ENCODE measurements at regions not wholly inside any gene's neighbourhood (a gene's known extent, or its start where the extent isn't known, plus 50 kb on each side); places are given as distances from the start of the nearest gene placed in this dataset.

- 89% methylated on average over 1 of the region's 3 CpGs for WGBS (ENCODE audit: insufficient coverage)
- Histone ChIP-seq H3K9ac (ENCODE audit: low read length) (no peak overlapping the region), H3K79me2 (ENCODE audit: control insufficient read depth, insufficient read depth, low read length) (no peaks in the 10 kb centered on the region), H3K4me1 (ENCODE audit: control insufficient read depth in 2 of 2, insufficient read depth in 2 of 2, low read length in 2 of 2) (no peaks in the 10 kb centered on the region), H3K27ac (ENCODE audit: low read length in 2 of 2) (no peak overlapping the region), H3K9me3 (ENCODE audit: control extremely low read depth in 1 of 3, control insufficient read depth in 2 of 3, insufficient read depth in 1 of 3, low read length in 2 of 3) (peaks cover 0 to 1% (median 0%) of the 10 kb centered on the region in 3 donors), H3K4me2 (replicated peaks; ENCODE audit: low read depth, low read length, poor library complexity, severe bottlenecking) (no peak overlapping the region), H2AFZ (ENCODE audit: insufficient read depth, low read depth, low read length, poor library complexity, severe bottlenecking) (no peak overlapping the region), H3K27me3 (replicated peaks in 1 of 4; ENCODE audit: control extremely low read depth in 1 of 4, control insufficient read depth in 3 of 4, insufficient read depth in 4 of 4, low read length in 3 of 4) (no peaks in the 10 kb centered on the region), H3K36me3 (replicated peaks in 1 of 2; ENCODE audit: control extremely low read depth in 1 of 2, control insufficient read depth in 1 of 2, extremely low read depth in 1 of 2, insufficient read depth in 2 of 2, low read length in 1 of 2) (no peaks in the 10 kb centered on the region), H4K20me1 (ENCODE audit: control insufficient read depth, insufficient read depth, low read length, poor library complexity, severe bottlenecking) (no peaks in the 10 kb centered on the region), H3K4me3 (ENCODE audit: control extremely low read depth in 1 of 5, extremely low read depth in 1 of 5, insufficient read depth in 1 of 5, low read depth in 2 of 5, low read length in 4 of 5) (no peak overlapping the region)
- Mint-ChIP-seq H3K4me3 (no peak overlapping the region), H3K27me3 (no peaks in the 10 kb centered on the region), H3K9me3 (ENCODE audit: insufficient read depth) (no peaks in the 10 kb centered on the region), H3K27ac (no peak overlapping the region), H3K4me1 (no peaks in the 10 kb centered on the region)
- DNase-seq (no peak), ATAC-seq (ENCODE audit: low read depth) (no peak)
- TF ChIP-seq, protein P1, sequence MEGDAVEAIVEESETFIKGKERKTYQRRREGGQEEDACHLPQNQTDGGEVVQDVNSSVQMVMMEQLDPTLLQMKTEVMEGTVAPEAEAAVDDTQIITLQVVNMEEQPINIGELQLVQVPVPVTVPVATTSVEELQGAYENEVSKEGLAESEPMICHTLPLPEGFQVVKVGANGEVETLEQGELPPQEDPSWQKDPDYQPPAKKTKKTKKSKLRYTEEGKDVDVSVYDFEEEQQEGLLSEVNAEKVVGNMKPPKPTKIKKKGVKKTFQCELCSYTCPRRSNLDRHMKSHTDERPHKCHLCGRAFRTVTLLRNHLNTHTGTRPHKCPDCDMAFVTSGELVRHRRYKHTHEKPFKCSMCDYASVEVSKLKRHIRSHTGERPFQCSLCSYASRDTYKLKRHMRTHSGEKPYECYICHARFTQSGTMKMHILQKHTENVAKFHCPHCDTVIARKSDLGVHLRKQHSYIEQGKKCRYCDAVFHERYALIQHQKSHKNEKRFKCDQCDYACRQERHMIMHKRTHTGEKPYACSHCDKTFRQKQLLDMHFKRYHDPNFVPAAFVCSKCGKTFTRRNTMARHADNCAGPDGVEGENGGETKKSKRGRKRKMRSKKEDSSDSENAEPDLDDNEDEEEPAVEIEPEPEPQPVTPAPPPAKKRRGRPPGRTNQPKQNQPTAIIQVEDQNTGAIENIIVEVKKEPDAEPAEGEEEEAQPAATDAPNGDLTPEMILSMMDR (IDR thresholded peaks at IDR 0.05) = no peak
- no peak for TF ChIP-seq EZH2 (IDR thresholded peaks at IDR 0.05; ENCODE audit: borderline replicate concordance, insufficient read depth, low read depth, low read length, poor library complexity, severe bottlenecking)
- CTCF ChIA-PET = no interaction called here
- POLR2A ChIA-PET = no interaction called here
- intact Hi-C loops (cut with micrococcal nuclease) = no loop called here
These were observed 444.9 kb downstream of the LTN1 start for GRCh38 chr21:28547766-28548165.

DNA sequence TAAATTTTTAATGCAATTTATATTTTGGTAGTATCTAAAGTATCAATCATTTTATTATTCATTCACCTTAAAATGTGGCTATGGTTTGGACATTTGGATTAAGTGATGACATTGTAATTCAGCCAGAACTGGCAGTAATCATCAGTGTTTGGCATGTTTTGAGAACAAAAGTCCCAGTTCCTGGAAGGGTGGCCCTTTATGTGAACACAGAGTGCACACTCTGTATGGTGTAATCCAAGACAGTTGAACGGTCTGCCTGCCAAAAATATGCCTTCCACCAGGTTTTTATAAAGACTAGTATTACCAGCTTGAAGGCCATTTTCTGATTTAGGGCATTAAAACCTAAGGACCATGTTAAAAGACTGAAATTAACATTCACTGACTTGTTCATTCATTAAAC, 448.7 kb downstream of the LTN1 start:
- no CpG with 5 or more reads among the region's 1 CpG for WGBS (ENCODE audit: insufficient coverage)
- no peak overlapping the region for H3K4me2 ChIP-seq (replicated peaks; ENCODE audit: low read depth, low read length, poor library complexity, severe bottlenecking)
- no peak overlapping the region for H3K9ac ChIP-seq (ENCODE audit: low read length)
- no peaks in the 10 kb centered on the region for H3K79me2 ChIP-seq (ENCODE audit: control insufficient read depth, insufficient read depth, low read length)
- no peaks in the 10 kb centered on the region for H3K36me3 ChIP-seq (replicated peaks in 1 of 2; ENCODE audit: control extremely low read depth in 1 of 2, control insufficient read depth in 1 of 2, extremely low read depth in 1 of 2, insufficient read depth in 2 of 2, low read length in 1 of 2)
- CTCF ChIA-PET = no interaction called here
- no peak overlapping the region for H3K4me3 ChIP-seq (ENCODE audit: control extremely low read depth in 1 of 5, extremely low read depth in 1 of 5, insufficient read depth in 1 of 5, low read depth in 2 of 5, low read length in 4 of 5)
- H3K4me1 ChIP-seq (ENCODE audit: control insufficient read depth in 2 of 2, insufficient read depth in 2 of 2, low read length in 2 of 2) = no peaks in the 10 kb centered on the region
- Mint-ChIP-seq H3K4me3 (no peak overlapping the region), H3K27me3 (no peaks in the 10 kb centered on the region), H3K27ac (no peak overlapping the region), H3K9me3 (ENCODE audit: insufficient read depth) (no peaks in the 10 kb centered on the region), H3K4me1 (no peaks in the 10 kb centered on the region)
- no peak for DNase-seq
- POLR2A ChIA-PET = no interaction called here
- H2AFZ ChIP-seq (ENCODE audit: insufficient read depth, low read depth, low read length, poor library complexity, severe bottlenecking) = no peak overlapping the region
- no peak overlapping the region for H3K27ac ChIP-seq (ENCODE audit: low read length in 2 of 2)
- intact Hi-C loops (cut with micrococcal nuclease) = no loop called here
- TF ChIP-seq, protein P1 (IDR thresholded peaks at IDR 0.05) = no peak
- no peak for TF ChIP-seq EZH2 (IDR thresholded peaks at IDR 0.05; ENCODE audit: borderline replicate concordance, insufficient read depth, low read depth, low read length, poor library complexity, severe bottlenecking)
- peaks cover 0 to 1% (median 0%) of the 10 kb centered on the region in 3 donors for H3K9me3 ChIP-seq (ENCODE audit: control extremely low read depth in 1 of 3, control insufficient read depth in 2 of 3, insufficient read depth in 1 of 3, low read length in 2 of 3)
- H3K27me3 ChIP-seq (replicated peaks in 1 of 4; ENCODE audit: control extremely low read depth in 1 of 4, control insufficient read depth in 3 of 4, insufficient read depth in 4 of 4, low read length in 3 of 4) = peaks cover 0 to 4% (median 0%) of the 10 kb centered on the region in 4 experiments
- ATAC-seq (ENCODE audit: low read depth) = no peak
- H4K20me1 ChIP-seq (ENCODE audit: control insufficient read depth, insufficient read depth, low read length, poor library complexity, severe bottlenecking) = no peaks in the 10 kb centered on the region
